Keratinocyte (primary cell): ENCODE measurements at regions not wholly inside any gene's neighbourhood (a gene's known extent, or its start where the extent isn't known, plus 50 kb on each side); places are given as distances from the start of the nearest gene placed in this dataset.
A peak's percentile ranks its signal among the peaks of the same experiment; 100 is the strongest.

Experiments used
- EZH2 ChIP-seq: IDR thresholded peaks from one replicate; pipeline ENCODE4 v1.6.1; 2012; ENCODE audit warnings: inconsistent platforms, mild to moderate bottlenecking, low read length, moderate library complexity
- TF ChIP-seq, protein P1 (sequence below), 3 experiments: IDR thresholded peaks in 1 of 3; conservative IDR thresholded peaks in 1 of 3; optimal IDR thresholded peaks in 1 of 3; 2 replicates in 2 of 3; 3 replicates in 1 of 3; pipeline versions ENCODE3 to v1.5.1; 2011; ENCODE audit warnings: low read length in 3 of 3, mild to moderate bottlenecking in 3 of 3, moderate library complexity in 2 of 3, control low read depth in 1 of 3, inconsistent platforms in 1 of 3; ENCODE audit not compliant: insufficient read depth in 2 of 3; ENCODE audit errors: extremely low read depth in 1 of 3

DNA sequence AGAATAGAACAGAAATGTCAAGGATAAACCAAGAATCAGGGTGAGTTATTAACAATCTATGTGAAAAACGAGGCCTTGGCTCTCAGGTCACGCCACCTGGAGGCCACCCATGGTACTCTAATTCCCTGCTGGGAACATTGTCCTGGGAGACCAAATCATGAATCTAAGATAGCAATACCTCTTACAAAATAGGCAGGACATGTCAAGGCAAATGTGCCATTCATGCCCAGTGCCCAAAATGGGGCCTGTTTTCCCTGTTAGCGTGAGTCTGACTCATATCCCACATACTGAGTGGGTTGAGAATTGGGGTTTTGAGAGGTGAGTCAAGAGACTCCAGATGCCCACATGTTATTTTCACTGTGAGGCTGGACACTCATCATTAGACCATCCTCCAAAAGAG, 380.8 kb downstream of the HHIPL2 start:
- TF ChIP-seq, protein P1, sequence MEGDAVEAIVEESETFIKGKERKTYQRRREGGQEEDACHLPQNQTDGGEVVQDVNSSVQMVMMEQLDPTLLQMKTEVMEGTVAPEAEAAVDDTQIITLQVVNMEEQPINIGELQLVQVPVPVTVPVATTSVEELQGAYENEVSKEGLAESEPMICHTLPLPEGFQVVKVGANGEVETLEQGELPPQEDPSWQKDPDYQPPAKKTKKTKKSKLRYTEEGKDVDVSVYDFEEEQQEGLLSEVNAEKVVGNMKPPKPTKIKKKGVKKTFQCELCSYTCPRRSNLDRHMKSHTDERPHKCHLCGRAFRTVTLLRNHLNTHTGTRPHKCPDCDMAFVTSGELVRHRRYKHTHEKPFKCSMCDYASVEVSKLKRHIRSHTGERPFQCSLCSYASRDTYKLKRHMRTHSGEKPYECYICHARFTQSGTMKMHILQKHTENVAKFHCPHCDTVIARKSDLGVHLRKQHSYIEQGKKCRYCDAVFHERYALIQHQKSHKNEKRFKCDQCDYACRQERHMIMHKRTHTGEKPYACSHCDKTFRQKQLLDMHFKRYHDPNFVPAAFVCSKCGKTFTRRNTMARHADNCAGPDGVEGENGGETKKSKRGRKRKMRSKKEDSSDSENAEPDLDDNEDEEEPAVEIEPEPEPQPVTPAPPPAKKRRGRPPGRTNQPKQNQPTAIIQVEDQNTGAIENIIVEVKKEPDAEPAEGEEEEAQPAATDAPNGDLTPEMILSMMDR (optimal IDR thresholded peaks at IDR 0.05 in 1 of 3, IDR thresholded peaks at IDR 0.05 in 1 of 3, conservative IDR thresholded peaks at IDR 0.05 in 1 of 3; ENCODE audit: extremely low read depth in 1 of 3, insufficient read depth in 2 of 3, low read length in 3 of 3): peak; percentile 65 to 86 (median 78)
- no peak for TF ChIP-seq EZH2
